AG08396 (cell line): ENCODE measurements at regions not wholly inside any gene's neighbourhood (a gene's known extent, or its start where the extent isn't known, plus 50 kb on each side); places are given as distances from the start of the nearest gene placed in this dataset.

Experiments
- DNase-seq: peaks from one replicate; pipeline ENCODE4 v3.0.0; 2012; ENCODE audit warnings: low spot score, mixed read lengths

DNA sequence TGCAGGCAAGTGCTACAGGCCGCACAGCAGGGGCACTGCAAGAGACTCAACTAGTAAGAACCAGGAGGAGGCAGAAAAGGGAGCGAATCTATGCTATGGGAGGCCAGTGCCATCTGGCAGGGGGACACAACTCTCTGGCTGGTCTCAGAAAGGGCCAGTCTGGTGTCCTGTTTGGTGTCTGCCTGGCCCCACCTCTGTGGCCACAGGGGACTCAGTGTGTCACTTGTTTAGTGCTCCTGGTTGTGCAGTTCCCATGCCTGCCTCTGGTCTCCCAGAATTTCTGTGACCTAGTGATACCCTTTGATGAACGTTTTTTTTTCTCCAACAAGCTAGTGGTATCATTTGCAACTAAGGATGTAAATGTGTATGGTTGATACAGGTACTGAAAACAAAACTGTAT is 59.2 kb upstream of the JCAD start:
- no peak for DNase-seq

DNA sequence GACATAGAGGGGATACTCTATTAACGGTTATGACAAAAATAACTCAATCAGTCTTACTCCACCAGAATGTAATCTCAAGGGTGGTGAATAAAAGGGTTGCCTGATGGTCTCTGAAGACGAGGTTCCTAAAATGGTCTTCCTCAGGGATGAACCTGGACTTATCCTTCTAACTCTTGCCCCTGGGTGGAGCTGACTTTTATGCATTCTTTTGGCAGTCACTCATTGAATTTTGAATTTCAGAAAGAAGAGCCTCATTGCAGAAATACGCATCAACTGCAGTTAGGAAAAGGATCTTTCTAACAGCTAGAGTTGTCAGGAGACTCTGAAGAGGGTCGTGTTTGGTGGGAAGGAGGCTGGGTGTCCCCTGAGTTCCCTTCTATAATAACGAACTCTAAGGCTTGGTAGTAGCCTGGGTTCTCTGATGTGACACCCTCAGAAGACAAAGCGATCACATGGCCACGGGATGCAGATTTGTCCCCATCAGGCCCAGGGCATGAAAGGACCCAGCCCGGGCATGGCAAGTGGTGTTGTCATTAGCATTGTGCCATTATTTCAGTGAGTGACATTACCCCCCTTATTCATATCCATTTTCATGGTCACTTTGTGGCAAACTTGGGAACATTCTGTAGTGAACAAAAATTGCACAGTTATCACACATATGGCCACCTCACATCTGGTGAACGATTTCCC is 58.6 kb upstream of the JCAD start:
- DNase-seq = no peak

DNA sequence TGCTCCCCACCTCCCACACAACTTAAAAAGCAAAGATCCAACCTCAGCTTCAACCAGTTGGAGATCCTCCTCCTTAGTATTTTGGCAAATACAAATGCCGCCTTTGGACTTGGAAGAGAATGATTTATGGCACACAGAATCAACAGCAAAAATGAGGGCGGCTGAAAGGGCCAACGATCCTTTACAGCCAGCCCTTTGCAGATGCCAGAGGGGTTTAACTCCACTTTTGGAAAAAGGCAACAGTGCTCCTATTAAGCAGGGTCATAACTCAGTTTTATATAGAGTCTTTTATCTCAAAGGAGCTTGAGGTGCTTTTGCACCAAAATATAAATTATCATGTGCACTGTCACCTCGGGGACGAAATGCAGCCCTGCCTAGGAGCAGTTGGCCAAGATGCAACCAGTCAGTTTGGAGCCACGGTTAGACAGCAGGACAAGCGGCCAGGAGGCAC is 56.7 kb upstream of the JCAD start:
- DNase-seq = no peak

DNA sequence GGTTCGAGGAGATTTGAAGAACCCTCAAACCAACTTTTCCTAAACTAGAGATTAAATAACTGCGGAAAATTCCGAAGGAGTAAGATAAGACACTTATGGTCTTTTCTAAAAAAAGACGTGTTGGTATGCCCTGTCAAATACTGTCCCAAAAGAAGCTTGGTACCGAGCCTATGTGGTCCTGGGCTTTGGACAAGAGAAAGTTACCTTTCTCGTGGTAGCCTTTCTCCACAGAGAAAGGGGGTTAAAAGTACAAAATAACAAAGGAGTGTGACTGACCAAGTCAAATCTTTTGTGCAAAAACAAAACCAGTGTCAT is 56.2 kb upstream of the JCAD start:
- no peak for DNase-seq

DNA sequence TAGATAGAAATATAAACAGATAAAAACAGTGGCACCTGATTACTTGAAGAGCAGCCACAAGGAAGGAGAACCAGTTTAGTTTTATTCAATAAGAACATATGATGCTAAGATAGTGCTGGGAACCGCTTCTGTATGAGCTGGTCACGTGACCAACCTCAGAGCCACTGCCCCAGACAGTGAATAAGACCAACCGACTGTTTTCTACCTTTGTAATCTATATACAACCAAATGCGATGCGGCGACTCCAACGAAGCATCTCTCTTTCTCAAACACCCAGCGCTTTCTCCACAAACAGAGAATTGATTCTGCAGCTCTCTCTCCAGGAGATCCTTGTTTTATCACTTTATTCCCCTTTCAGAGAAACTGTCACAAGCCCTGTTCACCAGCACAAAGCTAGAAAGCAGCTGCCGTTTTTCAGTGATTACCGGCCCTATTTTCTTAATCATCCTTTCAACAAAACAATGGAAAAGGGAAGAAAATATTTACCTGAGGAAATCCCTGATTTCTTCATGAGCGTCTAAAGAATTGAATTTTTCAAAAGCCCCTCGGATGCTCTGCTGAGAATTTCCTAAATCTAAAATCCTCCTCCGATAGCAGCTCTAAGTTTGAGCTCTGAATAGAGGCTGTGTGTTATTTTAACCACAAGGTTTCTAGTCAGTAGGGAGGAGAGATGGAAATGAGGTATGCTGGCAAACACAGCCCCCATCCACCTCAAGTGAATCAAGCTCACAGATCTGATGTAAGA is 55.7 kb upstream of the JCAD start:
- DNase-seq = no peak

DNA sequence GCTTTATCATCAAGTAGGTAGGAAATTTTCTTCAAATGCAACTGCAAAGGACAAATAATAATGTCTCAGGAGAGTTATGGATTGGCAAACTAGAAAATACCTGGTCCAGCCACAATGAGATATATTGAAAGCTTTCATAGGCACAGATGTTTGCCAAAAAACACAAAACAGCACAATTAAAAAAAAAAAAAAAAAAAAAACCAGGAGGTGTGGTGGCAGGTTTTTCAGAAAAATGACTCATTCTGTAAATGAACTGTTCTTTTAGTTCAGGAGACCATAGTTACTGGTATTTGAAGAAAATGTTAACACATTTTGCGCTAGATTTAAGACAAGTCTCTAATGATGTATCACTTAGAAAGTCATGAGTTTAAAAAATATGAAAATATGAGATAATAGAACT is 55.0 kb upstream of the JCAD start:
- no peak for DNase-seq

DNA sequence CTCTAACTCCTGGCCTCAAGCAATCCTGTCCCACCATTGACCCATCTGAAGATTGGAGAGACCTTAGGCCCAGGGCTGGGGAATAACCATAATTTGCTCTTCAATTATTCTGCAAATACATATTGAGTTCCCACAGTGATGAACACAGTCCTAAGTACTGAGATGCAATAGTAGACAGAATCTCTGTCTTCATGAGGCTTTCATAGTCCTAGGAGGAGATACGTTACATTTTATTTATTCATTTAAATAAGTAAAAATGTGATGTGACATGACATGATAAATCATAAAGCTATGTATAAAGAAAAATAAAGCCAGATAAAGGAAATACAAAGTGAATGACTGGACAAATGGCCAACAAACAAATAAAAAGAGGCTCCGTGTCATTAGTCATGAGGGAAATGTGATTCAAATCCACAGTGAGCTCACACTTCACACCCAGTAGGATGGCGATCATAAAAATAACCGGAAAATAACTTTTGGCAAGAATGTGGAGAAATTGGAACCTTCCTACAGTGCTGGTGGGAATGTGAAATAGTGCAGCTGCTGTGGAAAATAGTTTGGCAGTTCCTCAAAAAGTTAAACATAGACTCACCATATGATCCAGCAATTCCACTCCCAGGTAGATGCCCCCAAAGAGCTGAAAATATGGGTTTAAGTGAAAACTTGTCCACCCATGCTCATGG is 52.1 kb upstream of the JCAD start:
- DNase-seq = peak; percentile 42
